OCI-LY7 (cell line): ENCODE measurements at regions not wholly inside any gene's neighbourhood (a gene's known extent, or its start where the extent isn't known, plus 50 kb on each side); places are given as distances from the start of the nearest gene placed in this dataset.

ENCODE experiments used
- BruUV-seq: library from RNA; stranded (reverse); fragments of 400-500 nt; replicated peaks from 2 replicates; lab custom pipeline; 2021; lab: Mats Ljungman, UMichigan
- CTCF ChIA-PET: fragments of 300-600 bp; sonication (Branson Sonifier 250); formaldehyde crosslinking; loops from one replicate; lab custom pipeline; 2022; ENCODE audit warnings: antibody characterized with exemption; ENCODE audit not compliant: unreplicated experiment; lab: Charles Lee
- POLR2A ChIA-PET: fragments of 300-600 bp; sonication (Branson Sonifier 250); formaldehyde crosslinking; loops from one replicate; lab custom pipeline; 2022; ENCODE audit warnings: antibody characterized with exemption; lab: Charles Lee
- DNase-seq: peaks from one replicate; pipeline ENCODE4 v3.0.0-alpha.2; 2015; ENCODE audit warnings: low spot score
- H2AFZ ChIP-seq: fragments of 200-600 bp; sonication (generic), shearing (Covaris generic); 2 replicates; pipeline ENCODE4 v1.6.1; 2014; ENCODE audit warnings: mild to moderate bottlenecking, antibody characterized with exemption, low read length, moderate library complexity
- H3K27ac ChIP-seq: fragments of 200-600 bp; sonication (generic); 2 replicates; pipeline ENCODE4 v1.5.1; 2014; ENCODE audit warnings: mixed run types, low read depth, mild to moderate bottlenecking, moderate library complexity, low read length, inconsistent platforms; ENCODE audit not compliant: poor library complexity, severe bottlenecking
- H3K36me3 ChIP-seq: fragments of 200-600 bp; sonication (generic); 2 replicates; pipeline ENCODE4 v1.6.1; 2014; ENCODE audit warnings: mild to moderate bottlenecking, antibody characterized with exemption, low read length, moderate library complexity, mixed read lengths; ENCODE audit not compliant: insufficient read depth
- H3K4me1 ChIP-seq: fragments of 200-600 bp; sonication (generic); 2 replicates; pipeline ENCODE4 v1.5.1; 2014; ENCODE audit warnings: mild to moderate bottlenecking, low read length; ENCODE audit not compliant: insufficient read depth, poor library complexity, severe bottlenecking
- H3K4me2 ChIP-seq: fragments of 200-600 bp; sonication (generic); 2 replicates; pipeline ENCODE4 v1.6.1; 2014; ENCODE audit warnings: mild to moderate bottlenecking, low read length
- H3K4me3 ChIP-seq: fragments of 200-600 bp; sonication (generic); 2 replicates; pipeline ENCODE4 v1.5.1; 2014; ENCODE audit warnings: mild to moderate bottlenecking, low read depth, low read length; ENCODE audit not compliant: poor library complexity, severe bottlenecking
- H3K79me2 ChIP-seq: fragments of 200-600 bp; sonication (generic); 2 replicates; pipeline ENCODE4 v1.6.1; 2016; ENCODE audit warnings: low read depth, mild to moderate bottlenecking, low read length, moderate library complexity, mixed read lengths; ENCODE audit not compliant: insufficient read depth
- H3K9me2 ChIP-seq: fragments of 200-600 bp; sonication (generic); 2 replicates; pipeline ENCODE4 v1.6.1; 2016; ENCODE audit warnings: mild to moderate bottlenecking, low read length, mixed read lengths; ENCODE audit not compliant: insufficient read depth
- H3K9me3 ChIP-seq: fragments of 200-600 bp; sonication (generic); 2 replicates; pipeline ENCODE4 v1.6.1; 2014; ENCODE audit warnings: mild to moderate bottlenecking, mixed run types, low read length, mixed read lengths
- H4K20me1 ChIP-seq: fragments of 200-600 bp; sonication (generic); 2 replicates; pipeline ENCODE4 v1.6.1; 2014; ENCODE audit warnings: mild to moderate bottlenecking, antibody characterized with exemption, low read length, moderate library complexity, mixed read lengths; ENCODE audit not compliant: insufficient read depth
- EZH2phosphoT487 ChIP-seq: fragments of 200-600 bp; sonication (generic); IDR thresholded peaks from 2 replicates; pipeline ENCODE4 v1.6.1; 2018; ENCODE audit warnings: low read depth, borderline replicate concordance, mild to moderate bottlenecking, mixed run types, antibody characterized with exemption, low read length, moderate library complexity, mixed read lengths
- intact Hi-C: fragments of 100-400 bp; cut with micrococcal nuclease; formaldehyde crosslinking; loops from one replicate; pipeline ENCODE4 v1.10.0; 2022; ENCODE audit not compliant: unreplicated experiment
- TF ChIP-seq, protein P1 (sequence below): fragments of 200-600 bp; sonication (generic); conservative IDR thresholded peaks from 2 replicates; pipeline ENCODE4 v1.5.1; 2014; ENCODE audit warnings: mild to moderate bottlenecking, antibody characterized with exemption, low read length, moderate library complexity, mixed read lengths

- Histone ChIP-seq H3K9me3 (no peaks in the 10 kb centered on the region), H2AFZ (no peak overlapping the region), H3K79me2 (no peaks in the 10 kb centered on the region), H3K36me3 (no peaks in the 10 kb centered on the region), H3K27ac (no peak overlapping the region), H3K4me1 (no peaks in the 10 kb centered on the region), H3K4me2 (no peak overlapping the region), H3K4me3 (no peak overlapping the region), H4K20me1 (no peaks in the 10 kb centered on the region), H3K9me2 (no peaks in the 10 kb centered on the region)
- ChIA-PET CTCF (no interaction called here), POLR2A (no interaction called here)
- intact Hi-C loops: no loop called here
- TF ChIP-seq EZH2phosphoT487: no peak
- TF ChIP-seq, protein P1, sequence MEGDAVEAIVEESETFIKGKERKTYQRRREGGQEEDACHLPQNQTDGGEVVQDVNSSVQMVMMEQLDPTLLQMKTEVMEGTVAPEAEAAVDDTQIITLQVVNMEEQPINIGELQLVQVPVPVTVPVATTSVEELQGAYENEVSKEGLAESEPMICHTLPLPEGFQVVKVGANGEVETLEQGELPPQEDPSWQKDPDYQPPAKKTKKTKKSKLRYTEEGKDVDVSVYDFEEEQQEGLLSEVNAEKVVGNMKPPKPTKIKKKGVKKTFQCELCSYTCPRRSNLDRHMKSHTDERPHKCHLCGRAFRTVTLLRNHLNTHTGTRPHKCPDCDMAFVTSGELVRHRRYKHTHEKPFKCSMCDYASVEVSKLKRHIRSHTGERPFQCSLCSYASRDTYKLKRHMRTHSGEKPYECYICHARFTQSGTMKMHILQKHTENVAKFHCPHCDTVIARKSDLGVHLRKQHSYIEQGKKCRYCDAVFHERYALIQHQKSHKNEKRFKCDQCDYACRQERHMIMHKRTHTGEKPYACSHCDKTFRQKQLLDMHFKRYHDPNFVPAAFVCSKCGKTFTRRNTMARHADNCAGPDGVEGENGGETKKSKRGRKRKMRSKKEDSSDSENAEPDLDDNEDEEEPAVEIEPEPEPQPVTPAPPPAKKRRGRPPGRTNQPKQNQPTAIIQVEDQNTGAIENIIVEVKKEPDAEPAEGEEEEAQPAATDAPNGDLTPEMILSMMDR: no peak
- no peak for DNase-seq
- no TSS peak for BruUV-seq
These were observed 757.3 kb downstream of the DOK5 start for GRCh38 chr20:55232647-55233046.

- CTCF ChIA-PET: no interaction called here
- Histone ChIP-seq H2AFZ (no peak overlapping the region), H3K4me3 (no peak overlapping the region), H3K27ac (no peak overlapping the region), H3K79me2 (no peaks in the 10 kb centered on the region), H3K9me3 (no peaks in the 10 kb centered on the region), H4K20me1 (no peaks in the 10 kb centered on the region), H3K9me2 (no peaks in the 10 kb centered on the region), H3K4me2 (no peak overlapping the region), H3K4me1 (no peaks in the 10 kb centered on the region), H3K36me3 (no peaks in the 10 kb centered on the region)
- POLR2A ChIA-PET: interaction anchor here (0.6 kb wide), 1 partner anchor 556 kb away, joined by 5 read pairs; no protein-coding TSS in a partner anchor
- intact Hi-C loops: no loop called here
- DNase-seq: no peak
- no TSS peak for BruUV-seq
- TF ChIP-seq EZH2phosphoT487: no peak
- TF ChIP-seq, protein P1: no peak
These were observed 754.1 kb downstream of the DOK5 start for GRCh38 chr20:55229451-55229850.

DNA sequence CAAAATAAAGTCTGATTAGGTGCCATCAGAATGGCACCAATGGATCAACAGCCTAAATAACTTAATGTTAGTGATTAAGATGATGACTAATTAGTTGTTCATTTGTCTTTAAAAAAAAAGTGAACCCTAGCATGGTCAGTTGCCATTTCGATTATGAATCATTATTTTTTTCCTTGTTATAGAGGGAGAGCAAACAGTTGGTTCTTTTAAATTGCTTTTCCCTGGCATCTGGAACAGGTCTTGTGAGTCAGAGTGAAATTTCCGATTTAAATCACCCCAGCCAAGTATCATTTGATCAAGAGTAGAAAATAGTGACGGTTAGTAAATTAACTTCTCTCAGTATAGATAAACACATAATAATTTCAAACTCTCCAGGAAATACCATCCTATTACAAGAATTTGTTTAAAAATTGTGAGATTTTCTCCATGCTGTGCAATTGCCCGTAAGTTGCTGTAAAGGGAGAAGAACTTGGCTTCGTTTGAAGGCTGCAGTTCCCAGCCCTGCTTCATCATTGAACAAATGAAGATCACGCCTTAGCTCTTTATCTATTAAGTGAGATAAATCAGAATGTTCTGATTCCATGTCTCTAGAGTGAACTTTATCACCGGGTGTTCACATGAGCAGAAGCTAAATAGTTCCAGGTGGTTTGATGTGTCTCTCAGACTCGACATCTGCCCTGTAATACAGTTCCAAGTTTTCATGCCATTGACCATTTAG lies 741.3 kb downstream of the DOK5 start:
- ChIA-PET CTCF (no interaction called here), POLR2A (interaction anchor here (1.1 kb wide), 1 partner anchor 9 kb away, joined by 3 read pairs; no protein-coding TSS in a partner anchor)
- no peak for DNase-seq
- H4K20me1 ChIP-seq: no peaks in the 10 kb centered on the region
- no peak overlapping the region for H2AFZ ChIP-seq
- H3K9me2 ChIP-seq: no peaks in the 10 kb centered on the region
- no peaks in the 10 kb centered on the region for H3K4me1 ChIP-seq
- intact Hi-C loops: no loop called here
- no peak overlapping the region for H3K4me3 ChIP-seq
- no peaks in the 10 kb centered on the region for H3K9me3 ChIP-seq
- H3K4me2 ChIP-seq: no peak overlapping the region
- BruUV-seq: no TSS peak
- TF ChIP-seq EZH2phosphoT487: no peak
- TF ChIP-seq, protein P1: no peak
- H3K27ac ChIP-seq: no peak overlapping the region
- no peaks in the 10 kb centered on the region for H3K36me3 ChIP-seq
- H3K79me2 ChIP-seq: no peaks in the 10 kb centered on the region
